GM12874 (cell line): ENCODE measurements at regions not wholly inside any gene's neighbourhood (a gene's known extent, or its start where the extent isn't known, plus 50 kb on each side); places are given as distances from the start of the nearest gene placed in this dataset.

ENCODE experiments used
- CTCF ChIP-seq: IDR thresholded peaks from 2 replicates; pipeline ENCODE4 v1.5.1; 2011; ENCODE audit warnings: low read depth, mild to moderate bottlenecking, control low read depth, low read length, moderate library complexity; ENCODE audit not compliant: insufficient read depth

- no peak for TF ChIP-seq CTCF
Observed at GRCh38 chr3:72460205-72461174, 387.8 kb downstream of the SHQ1 start.

GRCh38 chr3:72459588-72459987, 388.7 kb downstream of the SHQ1 start:
- TF ChIP-seq CTCF, result no peak

GRCh38 chr3:72458375-72458774, 389.9 kb downstream of the SHQ1 start:
- no peak for TF ChIP-seq CTCF

GRCh38 chr3:72454441-72454840, 393.8 kb downstream of the SHQ1 start:
- no peak for TF ChIP-seq CTCF

GRCh38 chr3:72453706-72454105, 394.5 kb downstream of the SHQ1 start:
- TF ChIP-seq CTCF, result no peak

- TF ChIP-seq CTCF, result no peak
Observed at GRCh38 chr3:72452745-72453144, 395.5 kb downstream of the SHQ1 start.

GRCh38 chr3:72451841-72452240, 396.4 kb downstream of the SHQ1 start:
- no peak for TF ChIP-seq CTCF
